HEK293 (cell line): ENCODE measurements at regions not wholly inside any gene's neighbourhood (a gene's known extent, or its start where the extent isn't known, plus 50 kb on each side); places are given as distances from the start of the nearest gene placed in this dataset.

Experiments used
- CTCF ChIA-PET: fragments of 350-600 bp; formaldehyde crosslinking; extraction: SDS; loops from one replicate; lab custom pipeline; 2021; ENCODE audit warnings: antibody characterized with exemption; lab: Yijun Ruan, JAX
- POLR2A ChIA-PET: fragments of 300-600 bp; formaldehyde crosslinking; extraction: SDS; loops from one replicate; lab custom pipeline; 2020; ENCODE audit warnings: antibody characterized with exemption, inconsistent platforms; lab: Yijun Ruan, JAX
- H3K27ac ChIP-seq: fragments of 200-500 bp; sonication (Bioruptor generic); 2 replicates; pipeline ENCODE4 v1.5.1; 2014; ENCODE audit warnings: low read depth, low read length, control low read depth, inconsistent platforms; ENCODE audit errors: extremely low read depth
- H3K36me3 ChIP-seq, 2 experiments: fragments of 200-500 bp in 1 of 2; sonication (Bioruptor generic) in 1 of 2; 1 replicate in 1 of 2; 2 replicates in 1 of 2; pipeline ENCODE4 v1.5.1; 2014 to 2017; ENCODE audit warnings: inconsistent platforms in 2 of 2, low read length in 2 of 2; ENCODE audit not compliant: control insufficient read depth in 2 of 2, insufficient read depth in 1 of 2
- H3K4me1 ChIP-seq: fragments of 200-500 bp; sonication (Bioruptor generic); 2 replicates; pipeline ENCODE4 v1.5.1; 2014; ENCODE audit warnings: mild to moderate bottlenecking, low read length, inconsistent platforms; ENCODE audit not compliant: control insufficient read depth, insufficient read depth
- H3K4me3 ChIP-seq: 2 replicates; pipeline ENCODE4 v1.5.1; 2011; ENCODE audit warnings: low read depth, mild to moderate bottlenecking, control low read depth, low read length, moderate library complexity
- H3K9me3 ChIP-seq: fragments of 200-500 bp; sonication (Bioruptor generic); 2 replicates; pipeline ENCODE4 v1.5.1; 2014; ENCODE audit warnings: low read depth, low read length, inconsistent platforms; ENCODE audit not compliant: control insufficient read depth, insufficient read depth
- KLF10 ChIP-seq: fragments of 450-650 bp; IDR thresholded peaks from 2 replicates; pipeline ENCODE4 v1.5.1; 2018; ENCODE audit warnings: missing biosample characterization, mild to moderate bottlenecking, missing genetic modification characterization
- KLF7 ChIP-seq: fragments of 450-650 bp; formaldehyde crosslinking; IDR thresholded peaks from 2 replicates; pipeline ENCODE4 v1.5.1; 2016; ENCODE audit warnings: missing biosample characterization, missing genetic modification characterization, borderline replicate concordance
- MZF1 ChIP-seq: fragments of 450-650 bp; formaldehyde crosslinking; IDR thresholded peaks from 2 replicates; pipeline ENCODE4 v1.5.1; 2017; ENCODE audit warnings: missing biosample characterization, missing genetic modification characterization, borderline replicate concordance
- SCRT1 ChIP-seq: fragments of 450-650 bp; formaldehyde crosslinking; IDR thresholded peaks from 2 replicates; pipeline ENCODE4 v1.5.1; 2016; ENCODE audit warnings: missing biosample characterization, missing genetic modification characterization, borderline replicate concordance
- ZBTB1 ChIP-seq: fragments of 450-650 bp; formaldehyde crosslinking; IDR thresholded peaks from 2 replicates; pipeline ENCODE4 v1.5.1; 2016; ENCODE audit warnings: missing biosample characterization, missing genetic modification characterization
- ZNF138 ChIP-seq: fragments of 450-650 bp; formaldehyde crosslinking; IDR thresholded peaks from 2 replicates; pipeline ENCODE4 v1.5.1; 2016; ENCODE audit warnings: missing biosample characterization, missing genetic modification characterization, borderline replicate concordance
- ZNF2 ChIP-seq: fragments of 450-650 bp; formaldehyde crosslinking; IDR thresholded peaks from 2 replicates; pipeline ENCODE4 v1.5.1; 2016; ENCODE audit warnings: missing biosample characterization, missing genetic modification characterization
- ZNF24 ChIP-seq: fragments of 450-650 bp; formaldehyde crosslinking; IDR thresholded peaks from 2 replicates; pipeline ENCODE4 v1.5.1; 2016; ENCODE audit warnings: missing biosample characterization, missing genetic modification characterization
- ZNF335 ChIP-seq: fragments of 450-650 bp; formaldehyde crosslinking; conservative IDR thresholded peaks from 2 replicates; pipeline ENCODE4 v1.5.1; 2016; ENCODE audit warnings: missing biosample characterization, missing genetic modification characterization
- ZNF670 ChIP-seq: fragments of 450-650 bp; formaldehyde crosslinking; IDR thresholded peaks from 2 replicates; pipeline ENCODE4 v1.5.1; 2016; ENCODE audit warnings: missing biosample characterization, missing genetic modification characterization, low read depth
- ZNF677 ChIP-seq: fragments of 450-650 bp; IDR thresholded peaks from 2 replicates; pipeline ENCODE4 v1.5.0; 2018; ENCODE audit warnings: missing biosample characterization, mild to moderate bottlenecking, missing genetic modification characterization, moderate library complexity
- ZNF747 ChIP-seq: fragments of 450-650 bp; formaldehyde crosslinking; IDR thresholded peaks from 2 replicates; pipeline ENCODE4 v1.5.1; 2016; ENCODE audit warnings: missing biosample characterization, missing genetic modification characterization
- ZNF776 ChIP-seq: fragments of 450-650 bp; formaldehyde crosslinking; IDR thresholded peaks from 2 replicates; pipeline ENCODE4 v1.5.0; 2017; ENCODE audit warnings: missing biosample characterization, missing genetic modification characterization, borderline replicate concordance
- ZNF777 ChIP-seq: fragments of 450-650 bp; formaldehyde crosslinking; IDR thresholded peaks from 2 replicates; pipeline ENCODE4 v1.5.1; 2017; ENCODE audit warnings: missing biosample characterization, missing genetic modification characterization, borderline replicate concordance
- TF ChIP-seq, protein P1 (sequence below): fragments of 450-650 bp; formaldehyde crosslinking; IDR thresholded peaks from 2 replicates; pipeline ENCODE4 v1.5.1; 2016; ENCODE audit warnings: missing biosample characterization, missing genetic modification characterization
- TF ChIP-seq, protein P2 (sequence below): fragments of 450-650 bp; formaldehyde crosslinking; IDR thresholded peaks from 2 replicates; pipeline ENCODE4 v1.5.1; 2016; ENCODE audit warnings: missing biosample characterization, missing genetic modification characterization, borderline replicate concordance
- TF ChIP-seq, protein P3 (sequence below): fragments of 450-650 bp; formaldehyde crosslinking; IDR thresholded peaks from 2 replicates; pipeline ENCODE4 v1.5.1; 2016; ENCODE audit warnings: missing biosample characterization, missing genetic modification characterization
- TF ChIP-seq, protein P4 (sequence below): fragments of 450-650 bp; formaldehyde crosslinking; IDR thresholded peaks from 2 replicates; pipeline ENCODE4 v1.5.1; 2016; ENCODE audit warnings: missing biosample characterization, missing genetic modification characterization
- TF ChIP-seq, protein P5 (sequence below): fragments of 450-650 bp; formaldehyde crosslinking; IDR thresholded peaks from 2 replicates; pipeline ENCODE4 v1.5.1; 2016; ENCODE audit warnings: missing biosample characterization, missing genetic modification characterization

DNA sequence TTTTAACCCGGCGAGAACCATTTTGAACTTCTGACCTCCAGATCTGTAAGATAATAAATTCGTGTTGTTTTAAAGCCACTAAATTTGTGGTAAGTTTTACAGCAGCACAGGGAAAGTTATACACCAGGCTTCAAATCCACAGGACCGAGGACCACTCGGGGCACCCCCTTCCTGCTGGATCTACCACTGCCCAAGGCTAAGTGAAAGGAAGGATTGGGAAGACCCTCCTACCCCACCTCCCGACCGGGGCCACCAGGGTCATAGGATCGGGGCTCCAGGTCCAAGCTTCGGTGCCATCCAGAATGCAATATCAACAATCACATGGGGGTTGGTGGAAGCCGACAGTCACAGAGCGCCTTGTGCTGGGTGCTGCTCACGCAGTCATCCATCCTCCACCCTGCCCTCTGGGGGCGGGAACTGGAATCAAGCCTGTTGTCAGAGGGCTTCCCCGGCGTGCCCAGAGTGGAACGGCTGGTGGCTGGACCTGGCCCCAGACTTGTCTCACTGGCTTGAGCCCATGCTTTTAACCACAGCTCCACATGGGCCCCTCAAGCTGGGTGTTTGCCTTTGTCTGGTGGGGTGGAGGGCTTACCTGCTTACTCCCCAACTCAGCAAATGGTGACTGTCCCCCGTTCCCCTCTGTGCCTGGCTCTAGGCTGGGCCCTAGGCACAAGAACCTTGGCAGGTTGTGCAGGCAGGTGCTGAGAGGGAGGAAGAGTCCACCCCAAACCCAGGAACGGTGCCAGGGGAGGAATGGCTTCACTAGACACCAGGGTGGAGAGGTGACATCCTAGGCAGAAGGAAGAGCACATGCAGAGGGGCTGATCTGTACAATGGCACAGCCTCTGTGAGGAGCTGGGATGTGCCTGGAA, 180.3 kb upstream of the RTL1 start:
- ChIA-PET CTCF (interaction anchor here (0.6 kb wide), 1 partner anchor 9 kb away, joined by 3 read pairs; no protein-coding TSS in a partner anchor), POLR2A (no interaction called here)
- no peak overlapping the region for H3K27ac ChIP-seq
- TF ChIP-seq SCRT1 (tag by site-specific recombination) (no peak), ZNF2 (tag by site-specific recombination) (0 out of 2 replicates have a peak, but pooled peaks have one; percentile 39)
- H3K9me3 ChIP-seq: no peaks in the 10 kb centered on the region
- no peaks in the 10 kb centered on the region for H3K36me3 ChIP-seq
- H3K4me1 ChIP-seq: no peaks in the 10 kb centered on the region
- H3K4me3 ChIP-seq: no peak overlapping the region

DNA sequence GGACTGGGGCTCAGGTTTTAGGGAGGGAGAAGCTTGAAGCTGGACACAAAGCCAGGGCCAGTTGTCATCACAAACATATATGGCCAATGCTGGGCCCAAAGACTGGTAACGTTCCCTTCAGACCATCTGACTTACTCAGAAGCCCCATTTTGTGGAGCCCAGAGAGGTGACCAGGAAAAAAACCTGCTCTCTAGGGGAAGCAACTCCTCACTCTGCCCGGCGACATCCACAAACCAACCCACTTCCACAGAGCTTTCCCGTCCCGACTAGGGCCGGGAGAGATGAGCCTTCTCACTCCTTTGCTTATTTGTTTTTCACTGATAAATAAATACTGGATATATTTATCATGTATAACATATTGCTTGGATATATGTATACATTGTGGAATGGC, 180.9 kb upstream of the RTL1 start:
- Histone ChIP-seq H3K4me3 (no peak overlapping the region), H3K36me3 (no peaks in the 10 kb centered on the region), H3K4me1 (no peaks in the 10 kb centered on the region), H3K9me3 (no peaks in the 10 kb centered on the region), H3K27ac (no peak overlapping the region)
- CTCF ChIA-PET: interaction anchor here (0.6 kb wide), 1 partner anchor 8 kb away, joined by 3 read pairs; no protein-coding TSS in a partner anchor
- POLR2A ChIA-PET: no interaction called here
- TF ChIP-seq ZNF777 (tag by site-specific recombination) (no peak), ZNF776 (tag by site-specific recombination) (no peak), ZNF335 (tag by site-specific recombination) (no peak), ZNF677 (tag by site-specific recombination) (no peak), KLF10 (tag by site-specific recombination) (no peak), ZBTB1 (tag by site-specific recombination) (no peak), ZNF24 (tag by site-specific recombination) (no peak), MZF1 (tag by site-specific recombination) (no peak)
- TF ChIP-seq, protein P1, sequence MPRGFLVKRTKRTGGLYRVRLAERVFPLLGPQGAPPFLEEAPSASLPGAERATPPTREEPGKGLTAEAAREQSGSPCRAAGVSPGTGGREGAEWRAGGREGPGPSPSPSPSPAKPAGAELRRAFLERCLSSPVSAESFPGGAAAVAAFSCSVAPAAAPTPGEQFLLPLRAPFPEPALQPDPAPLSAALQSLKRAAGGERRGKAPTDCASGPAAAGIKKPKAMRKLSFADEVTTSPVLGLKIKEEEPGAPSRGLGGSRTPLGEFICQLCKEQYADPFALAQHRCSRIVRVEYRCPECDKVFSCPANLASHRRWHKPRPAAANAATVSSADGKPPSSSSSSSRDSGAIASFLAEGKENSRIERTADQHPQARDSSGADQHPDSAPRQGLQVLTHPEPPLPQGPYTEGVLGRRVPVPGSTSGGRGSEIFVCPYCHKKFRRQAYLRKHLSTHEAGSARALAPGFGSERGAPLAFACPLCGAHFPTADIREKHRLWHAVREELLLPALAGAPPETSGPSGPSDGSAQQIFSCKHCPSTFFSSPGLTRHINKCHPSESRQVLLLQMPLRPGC (tag by site-specific recombination): no peak
- TF ChIP-seq, protein P2, sequence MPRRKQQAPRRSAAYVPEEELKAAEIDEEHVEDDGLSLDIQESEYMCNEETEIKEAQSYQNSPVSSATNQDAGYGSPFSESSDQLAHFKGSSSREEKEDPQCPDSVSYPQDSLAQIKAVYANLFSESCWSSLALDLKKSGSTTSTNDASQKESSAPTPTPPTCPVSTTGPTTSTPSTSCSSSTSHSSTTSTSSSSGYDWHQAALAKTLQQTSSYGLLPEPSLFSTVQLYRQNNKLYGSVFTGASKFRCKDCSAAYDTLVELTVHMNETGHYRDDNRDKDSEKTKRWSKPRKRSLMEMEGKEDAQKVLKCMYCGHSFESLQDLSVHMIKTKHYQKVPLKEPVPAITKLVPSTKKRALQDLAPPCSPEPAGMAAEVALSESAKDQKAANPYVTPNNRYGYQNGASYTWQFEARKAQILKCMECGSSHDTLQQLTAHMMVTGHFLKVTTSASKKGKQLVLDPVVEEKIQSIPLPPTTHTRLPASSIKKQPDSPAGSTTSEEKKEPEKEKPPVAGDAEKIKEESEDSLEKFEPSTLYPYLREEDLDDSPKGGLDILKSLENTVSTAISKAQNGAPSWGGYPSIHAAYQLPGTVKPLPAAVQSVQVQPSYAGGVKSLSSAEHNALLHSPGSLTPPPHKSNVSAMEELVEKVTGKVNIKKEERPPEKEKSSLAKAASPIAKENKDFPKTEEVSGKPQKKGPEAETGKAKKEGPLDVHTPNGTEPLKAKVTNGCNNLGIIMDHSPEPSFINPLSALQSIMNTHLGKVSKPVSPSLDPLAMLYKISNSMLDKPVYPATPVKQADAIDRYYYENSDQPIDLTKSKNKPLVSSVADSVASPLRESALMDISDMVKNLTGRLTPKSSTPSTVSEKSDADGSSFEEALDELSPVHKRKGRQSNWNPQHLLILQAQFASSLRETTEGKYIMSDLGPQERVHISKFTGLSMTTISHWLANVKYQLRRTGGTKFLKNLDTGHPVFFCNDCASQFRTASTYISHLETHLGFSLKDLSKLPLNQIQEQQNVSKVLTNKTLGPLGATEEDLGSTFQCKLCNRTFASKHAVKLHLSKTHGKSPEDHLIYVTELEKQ (tag by site-specific recombination): no peak
- TF ChIP-seq, protein P3, sequence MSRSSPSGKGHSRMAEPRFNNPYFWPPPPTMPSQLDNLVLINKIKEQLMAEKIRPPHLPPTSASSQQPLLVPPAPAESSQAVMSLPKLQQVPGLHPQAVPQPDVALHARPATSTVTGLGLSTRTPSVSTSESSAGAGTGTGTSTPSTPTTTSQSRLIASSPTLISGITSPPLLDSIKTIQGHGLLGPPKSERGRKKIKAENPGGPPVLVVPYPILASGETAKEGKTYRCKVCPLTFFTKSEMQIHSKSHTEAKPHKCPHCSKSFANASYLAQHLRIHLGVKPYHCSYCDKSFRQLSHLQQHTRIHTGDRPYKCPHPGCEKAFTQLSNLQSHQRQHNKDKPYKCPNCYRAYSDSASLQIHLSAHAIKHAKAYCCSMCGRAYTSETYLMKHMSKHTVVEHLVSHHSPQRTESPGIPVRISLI (tag by site-specific recombination): no peak

DNA sequence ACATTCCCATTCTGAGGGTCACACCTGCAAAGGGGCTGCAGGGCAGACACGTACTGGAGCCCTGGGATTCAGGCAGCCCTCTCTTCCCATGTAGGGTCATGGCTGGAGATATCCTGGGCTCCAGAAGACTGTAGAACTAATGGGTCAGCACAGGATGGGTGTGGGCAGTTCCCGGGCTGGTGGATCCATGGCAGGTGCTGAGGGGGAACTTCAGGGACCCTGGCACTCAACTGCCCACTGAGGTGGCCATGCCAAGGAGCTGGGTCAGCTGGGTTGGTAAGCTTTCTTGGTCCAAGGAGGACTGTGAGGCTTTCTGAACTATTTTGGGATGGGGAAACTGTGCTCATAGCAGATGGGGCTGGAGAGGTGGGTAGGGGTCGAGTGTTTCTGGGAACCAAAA, 183.4 kb upstream of the RTL1 start:
- POLR2A ChIA-PET: no interaction called here
- Histone ChIP-seq H3K4me3 (no peak overlapping the region), H3K36me3 (no peaks in the 10 kb centered on the region), H3K4me1 (no peaks in the 10 kb centered on the region), H3K9me3 (no peaks in the 10 kb centered on the region), H3K27ac (no peak overlapping the region)
- CTCF ChIA-PET: no interaction called here
- TF ChIP-seq, protein P4, sequence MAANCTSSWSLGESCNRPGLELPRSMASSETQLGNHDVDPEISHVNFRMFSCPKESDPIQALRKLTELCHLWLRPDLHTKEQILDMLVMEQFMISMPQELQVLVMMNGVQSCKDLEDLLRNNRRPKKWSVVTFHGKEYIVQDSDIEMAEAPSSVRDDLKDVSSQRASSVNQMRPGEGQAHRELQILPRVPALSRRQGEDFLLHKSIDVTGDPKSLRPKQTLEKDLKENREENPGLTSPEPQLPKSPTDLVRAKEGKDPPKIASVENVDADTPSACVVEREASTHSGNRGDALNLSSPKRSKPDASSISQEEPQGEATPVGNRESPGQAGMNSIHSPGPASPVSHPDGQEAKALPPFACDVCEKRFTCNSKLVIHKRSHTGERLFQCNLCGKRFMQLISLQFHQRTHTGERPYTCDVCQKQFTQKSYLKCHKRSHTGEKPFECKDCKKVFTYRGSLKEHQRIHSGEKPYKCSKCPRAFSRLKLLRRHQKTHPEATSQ (tag by site-specific recombination): no peak
- TF ChIP-seq ZNF2 (tag by site-specific recombination): no peak
- no peak for TF ChIP-seq KLF7 (tag by site-specific recombination)
- no peak for TF ChIP-seq ZNF670 (tag by site-specific recombination)
- TF ChIP-seq ZNF138 (tag by site-specific recombination): no peak
- no peak for TF ChIP-seq ZNF747 (tag by site-specific recombination)
- TF ChIP-seq, protein P5, sequence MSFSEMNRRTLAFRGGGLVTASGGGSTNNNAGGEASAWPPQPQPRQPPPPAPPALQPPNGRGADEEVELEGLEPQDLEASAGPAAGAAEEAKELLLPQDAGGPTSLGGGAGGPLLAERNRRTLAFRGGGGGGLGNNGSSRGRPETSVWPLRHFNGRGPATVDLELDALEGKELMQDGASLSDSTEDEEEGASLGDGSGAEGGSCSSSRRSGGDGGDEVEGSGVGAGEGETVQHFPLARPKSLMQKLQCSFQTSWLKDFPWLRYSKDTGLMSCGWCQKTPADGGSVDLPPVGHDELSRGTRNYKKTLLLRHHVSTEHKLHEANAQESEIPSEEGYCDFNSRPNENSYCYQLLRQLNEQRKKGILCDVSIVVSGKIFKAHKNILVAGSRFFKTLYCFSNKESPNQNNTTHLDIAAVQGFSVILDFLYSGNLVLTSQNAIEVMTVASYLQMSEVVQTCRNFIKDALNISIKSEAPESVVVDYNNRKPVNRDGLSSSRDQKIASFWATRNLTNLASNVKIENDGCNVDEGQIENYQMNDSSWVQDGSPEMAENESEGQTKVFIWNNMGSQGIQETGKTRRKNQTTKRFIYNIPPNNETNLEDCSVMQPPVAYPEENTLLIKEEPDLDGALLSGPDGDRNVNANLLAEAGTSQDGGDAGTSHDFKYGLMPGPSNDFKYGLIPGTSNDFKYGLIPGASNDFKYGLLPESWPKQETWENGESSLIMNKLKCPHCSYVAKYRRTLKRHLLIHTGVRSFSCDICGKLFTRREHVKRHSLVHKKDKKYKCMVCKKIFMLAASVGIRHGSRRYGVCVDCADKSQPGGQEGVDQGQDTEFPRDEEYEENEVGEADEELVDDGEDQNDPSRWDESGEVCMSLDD (tag by site-specific recombination): no peak
